PC-9 (cell line): ENCODE measurements at regions not wholly inside any gene's neighbourhood (a gene's known extent, or its start where the extent isn't known, plus 50 kb on each side); places are given as distances from the start of the nearest gene placed in this dataset.

Source experiments
- BruUV-seq: library from RNA; stranded (reverse); fragments of 400-500 nt; replicated peaks from 2 replicates; lab custom pipeline; 2021; lab: Mats Ljungman, UMichigan
- CTCF ChIA-PET: fragments of 300-600 bp; sonication (Branson Sonifier 250); formaldehyde crosslinking; loops from one replicate; lab custom pipeline; 2022; ENCODE audit warnings: antibody characterized with exemption; lab: Charles Lee
- POLR2A ChIA-PET: fragments of 300-600 bp; sonication (Branson Sonifier 250); formaldehyde crosslinking; loops from one replicate; lab custom pipeline; 2022; ENCODE audit warnings: antibody characterized with exemption; ENCODE audit not compliant: unreplicated experiment; lab: Charles Lee
- DNase-seq, 2 experiments: peaks; one replicate each; pipeline versions ENCODE4 v3.0.0 to v3.0.0-alpha.2; 2015 to 2022; ENCODE audit warnings: mixed read lengths in 1 of 2
- H2AFZ ChIP-seq: fragments of 200-600 bp; sonication (generic); 2 replicates; pipeline ENCODE4 v1.8.1; 2017; ENCODE audit warnings: antibody characterized with exemption
- H3F3A ChIP-seq: fragments of 200-600 bp; sonication (generic); 2 replicates; pipeline ENCODE4 v1.8.1; 2017; ENCODE audit warnings: antibody characterized with exemption, mild to moderate bottlenecking, low read depth; ENCODE audit not compliant: insufficient read depth
- H3K27ac ChIP-seq: fragments of 200-600 bp; sonication (generic); 2 replicates; pipeline ENCODE4 v1.6.1; 2016; ENCODE audit warnings: mixed run types
- H3K27me3 ChIP-seq: fragments of 200-600 bp; sonication (generic); 2 replicates; pipeline ENCODE4 v1.6.1; 2016; ENCODE audit warnings: low read depth, mixed run types; ENCODE audit not compliant: insufficient read depth
- H3K36me3 ChIP-seq: fragments of 200-600 bp; sonication (generic); 2 replicates; pipeline ENCODE4 v1.6.1; 2016; ENCODE audit warnings: low read depth, mixed run types
- H3K4me1 ChIP-seq: fragments of 200-600 bp; sonication (generic); replicated peaks from 2 replicates; pipeline ENCODE4 v1.6.1; 2016; ENCODE audit warnings: mixed run types; ENCODE audit not compliant: insufficient read depth
- H3K4me2 ChIP-seq: fragments of 200-600 bp; sonication (generic); 2 replicates; pipeline ENCODE4 v1.6.1; 2017; ENCODE audit warnings: mixed run types
- H3K4me3 ChIP-seq: fragments of 200-600 bp; sonication (generic); 2 replicates; pipeline ENCODE4 v1.6.1; 2016; ENCODE audit warnings: mixed run types
- H3K79me2 ChIP-seq: fragments of 200-600 bp; sonication (generic); 2 replicates; pipeline ENCODE4 v1.6.1; 2017; ENCODE audit warnings: low read depth, mixed run types
- H3K9me2 ChIP-seq: fragments of 200-600 bp; sonication (generic); 2 replicates; pipeline ENCODE4 v1.8.1; 2017; ENCODE audit warnings: mild to moderate bottlenecking; ENCODE audit not compliant: insufficient read depth
- H3K9me3 ChIP-seq: fragments of 200-600 bp; sonication (generic); 2 replicates; pipeline ENCODE4 v1.8.1; 2016; ENCODE audit warnings: low read depth; ENCODE audit not compliant: insufficient read depth
- H4K20me1 ChIP-seq: fragments of 200-600 bp; sonication (generic); 2 replicates; pipeline ENCODE4 v1.8.1; 2017; ENCODE audit not compliant: insufficient read depth
- EZH2 ChIP-seq: fragments of 200-600 bp; sonication (generic); IDR thresholded peaks from 2 replicates; pipeline ENCODE4 v1.8.0; 2017; ENCODE audit warnings: antibody characterized with exemption, low read depth
- intact Hi-C: fragments of 100-400 bp; cut with micrococcal nuclease; formaldehyde crosslinking; loops from one replicate; pipeline ENCODE4 v1.10.0; 2022; ENCODE audit not compliant: unreplicated experiment
- TF ChIP-seq, protein P1 (sequence below): fragments of 200-600 bp; sonication (generic); conservative IDR thresholded peaks from 2 replicates; pipeline ENCODE4 v1.6.1; 2017; ENCODE audit warnings: mixed run types, antibody characterized with exemption, mild to moderate bottlenecking, moderate library complexity

DNA sequence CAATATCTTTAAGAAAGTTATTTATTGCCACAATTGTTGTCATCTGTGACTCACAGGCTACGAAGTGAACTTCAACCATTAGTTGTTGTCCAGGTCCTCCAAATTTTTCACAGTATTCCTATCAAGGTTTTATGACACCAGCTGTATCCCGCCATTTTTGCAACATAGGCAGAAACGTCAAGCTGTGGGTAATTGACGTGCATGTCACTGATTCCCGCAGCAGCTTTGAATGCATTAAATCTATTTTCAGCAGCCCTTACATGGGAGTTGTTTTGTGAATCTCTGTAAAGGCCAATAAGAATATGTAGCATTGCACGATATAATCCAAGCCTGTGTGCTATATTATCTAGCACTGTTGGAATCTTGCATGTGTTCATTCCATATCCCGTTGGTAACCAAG lies 109.1 kb upstream of the TOPAZ1 start:
- CTCF ChIA-PET: no interaction called here
- H3K9me2 ChIP-seq: no peaks in the 10 kb centered on the region
- H2AFZ ChIP-seq: no peak overlapping the region
- H3K36me3 ChIP-seq: no peaks in the 10 kb centered on the region
- no peak overlapping the region for H3K27ac ChIP-seq
- peaks cover 21% of the 10 kb centered on the region for H3K27me3 ChIP-seq
- no peaks in the 10 kb centered on the region for H3K4me1 ChIP-seq
- H3K4me3 ChIP-seq: no peak overlapping the region
- TF ChIP-seq, protein P1, sequence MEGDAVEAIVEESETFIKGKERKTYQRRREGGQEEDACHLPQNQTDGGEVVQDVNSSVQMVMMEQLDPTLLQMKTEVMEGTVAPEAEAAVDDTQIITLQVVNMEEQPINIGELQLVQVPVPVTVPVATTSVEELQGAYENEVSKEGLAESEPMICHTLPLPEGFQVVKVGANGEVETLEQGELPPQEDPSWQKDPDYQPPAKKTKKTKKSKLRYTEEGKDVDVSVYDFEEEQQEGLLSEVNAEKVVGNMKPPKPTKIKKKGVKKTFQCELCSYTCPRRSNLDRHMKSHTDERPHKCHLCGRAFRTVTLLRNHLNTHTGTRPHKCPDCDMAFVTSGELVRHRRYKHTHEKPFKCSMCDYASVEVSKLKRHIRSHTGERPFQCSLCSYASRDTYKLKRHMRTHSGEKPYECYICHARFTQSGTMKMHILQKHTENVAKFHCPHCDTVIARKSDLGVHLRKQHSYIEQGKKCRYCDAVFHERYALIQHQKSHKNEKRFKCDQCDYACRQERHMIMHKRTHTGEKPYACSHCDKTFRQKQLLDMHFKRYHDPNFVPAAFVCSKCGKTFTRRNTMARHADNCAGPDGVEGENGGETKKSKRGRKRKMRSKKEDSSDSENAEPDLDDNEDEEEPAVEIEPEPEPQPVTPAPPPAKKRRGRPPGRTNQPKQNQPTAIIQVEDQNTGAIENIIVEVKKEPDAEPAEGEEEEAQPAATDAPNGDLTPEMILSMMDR: no peak
- no peak for TF ChIP-seq EZH2
- no peaks in the 10 kb centered on the region for H3K79me2 ChIP-seq
- H4K20me1 ChIP-seq: no peaks in the 10 kb centered on the region
- intact Hi-C loops: no loop called here
- no peak for DNase-seq
- H3K4me2 ChIP-seq: no peak overlapping the region
- POLR2A ChIA-PET: no interaction called here
- H3K9me3 ChIP-seq: no peaks in the 10 kb centered on the region
- H3F3A ChIP-seq: no peaks in the 10 kb centered on the region
- no TSS peak for BruUV-seq

DNA sequence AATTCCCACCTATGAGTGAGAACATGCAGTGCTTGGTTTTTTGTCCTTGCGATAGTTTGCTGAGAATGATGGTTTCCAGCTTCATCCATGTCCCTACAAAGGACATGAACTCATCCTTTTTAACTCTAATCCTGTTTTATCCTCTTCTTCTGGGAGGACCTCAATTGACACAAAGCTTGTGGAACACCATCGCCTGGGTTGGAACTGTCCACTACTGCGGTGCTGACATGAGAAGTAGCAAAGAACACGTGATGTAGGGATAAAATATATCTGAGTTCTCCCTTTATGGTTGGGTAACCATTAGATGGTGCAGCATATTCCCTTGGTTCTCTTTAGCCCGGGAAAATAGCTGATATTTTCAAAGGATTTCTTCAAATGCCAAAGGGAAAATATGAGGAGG lies 105.3 kb upstream of the TOPAZ1 start:
- Histone ChIP-seq H3K4me3 (no peak overlapping the region), H3K9me2 (no peaks in the 10 kb centered on the region), H3K4me1 (no peaks in the 10 kb centered on the region), H3F3A (no peaks in the 10 kb centered on the region), H3K36me3 (no peaks in the 10 kb centered on the region), H4K20me1 (no peaks in the 10 kb centered on the region), H3K27me3 (peaks cover 24% of the 10 kb centered on the region), H3K27ac (no peak overlapping the region), H3K9me3 (no peaks in the 10 kb centered on the region), H3K79me2 (no peaks in the 10 kb centered on the region), H3K4me2 (no peak overlapping the region), H2AFZ (no peak overlapping the region)
- no TSS peak for BruUV-seq
- CTCF ChIA-PET: no interaction called here
- no peak for TF ChIP-seq EZH2
- TF ChIP-seq, protein P1: no peak
- no peak for DNase-seq
- intact Hi-C loops: no loop called here
- POLR2A ChIA-PET: no interaction called here

DNA sequence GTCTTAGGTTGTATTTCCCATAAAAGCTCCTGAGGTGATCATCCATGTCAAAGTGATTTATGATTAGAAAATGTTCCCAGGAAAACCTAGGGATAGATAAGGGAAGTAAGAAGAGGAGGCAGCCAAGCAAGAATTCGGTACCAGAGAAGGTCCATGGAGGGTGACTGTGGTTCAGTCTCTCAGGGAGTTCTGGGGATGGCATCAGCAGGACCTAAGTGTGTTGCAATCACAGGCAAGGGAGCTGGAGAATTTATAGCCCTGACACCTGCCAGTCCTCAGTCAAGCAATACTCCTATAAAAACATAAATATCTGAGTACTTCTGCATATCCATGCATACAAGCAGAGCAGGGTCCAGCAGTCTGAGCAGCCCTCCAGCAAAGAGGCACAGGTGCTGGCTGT lies 95.6 kb upstream of the TOPAZ1 start:
- Histone ChIP-seq H3K79me2 (no peaks in the 10 kb centered on the region), H3K27ac (no peak overlapping the region), H3K27me3 (peaks cover 31% of the 10 kb centered on the region), H3K4me1 (no peaks in the 10 kb centered on the region), H3K4me3 (no peak overlapping the region), H3K9me2 (no peaks in the 10 kb centered on the region), H3K4me2 (no peak overlapping the region), H4K20me1 (no peaks in the 10 kb centered on the region), H2AFZ (no peak overlapping the region), H3F3A (no peaks in the 10 kb centered on the region), H3K9me3 (no peaks in the 10 kb centered on the region), H3K36me3 (no peaks in the 10 kb centered on the region)
- no peak for TF ChIP-seq EZH2
- TF ChIP-seq, protein P1: no peak
- ChIA-PET POLR2A (no interaction called here), CTCF (no interaction called here)
- DNase-seq: no peak
- BruUV-seq: no TSS peak
- intact Hi-C loops: no loop called here
